Loucy (cell line): ENCODE measurements at regions not wholly inside any gene's neighbourhood (a gene's known extent, or its start where the extent isn't known, plus 50 kb on each side); places are given as distances from the start of the nearest gene placed in this dataset.

Experiments used
- H2AFZ ChIP-seq: fragments of 200-600 bp; sonication (generic); 2 replicates; pipeline ENCODE4 v1.6.0; 2016; ENCODE audit warnings: antibody characterized with exemption, mild to moderate bottlenecking, low read length, moderate library complexity
- H3F3A ChIP-seq: fragments of 200-600 bp; 2 replicates; pipeline ENCODE4 v1.6.0; 2016; ENCODE audit warnings: antibody characterized with exemption, low read depth, mild to moderate bottlenecking
- H3K27me3 ChIP-seq: fragments of 200-600 bp; sonication (generic); 2 replicates; pipeline ENCODE4 v1.6.1; 2014; ENCODE audit warnings: low read length, mild to moderate bottlenecking; ENCODE audit not compliant: insufficient read depth, poor library complexity, severe bottlenecking
- H3K36me3 ChIP-seq: fragments of 200-600 bp; sonication (generic); 2 replicates; pipeline ENCODE4 v1.6.1; 2016; ENCODE audit warnings: low read length; ENCODE audit not compliant: insufficient read depth
- H3K4me1 ChIP-seq: fragments of 200-600 bp; sonication (generic); 2 replicates; pipeline ENCODE4 v1.5.1; 2014; ENCODE audit warnings: low read length, mild to moderate bottlenecking; ENCODE audit not compliant: insufficient read depth, poor library complexity, severe bottlenecking
- H3K4me2 ChIP-seq: fragments of 200-600 bp; sonication (generic); 2 replicates; pipeline ENCODE4 v1.6.0; 2014; ENCODE audit warnings: antibody characterized with exemption, low read length, low read depth, mild to moderate bottlenecking; ENCODE audit not compliant: poor library complexity, severe bottlenecking
- H3K4me3 ChIP-seq: fragments of 200-600 bp; sonication (generic); 2 replicates; pipeline ENCODE4 v1.5.1; 2014; ENCODE audit warnings: low read length, mild to moderate bottlenecking, mixed read lengths; ENCODE audit not compliant: poor library complexity, severe bottlenecking
- H3K79me2 ChIP-seq: fragments of 200-600 bp; sonication (generic); 2 replicates; pipeline ENCODE4 v1.6.1; 2014; ENCODE audit warnings: low read length; ENCODE audit not compliant: insufficient read depth
- H3K9ac ChIP-seq: fragments of 200-600 bp; sonication (generic); 2 replicates; pipeline ENCODE4 v1.6.0; 2014; ENCODE audit warnings: mild to moderate bottlenecking, low read depth, low read length, moderate library complexity; ENCODE audit not compliant: poor library complexity, severe bottlenecking
- H3K9me2 ChIP-seq: fragments of 200-600 bp; sonication (generic); replicated peaks from 2 replicates; pipeline ENCODE4 v1.6.1; 2016; ENCODE audit warnings: low read depth, low read length, mixed read lengths
- H3K9me3 ChIP-seq: fragments of 200-600 bp; sonication (generic); 2 replicates; pipeline ENCODE4 v1.6.1; 2014; ENCODE audit warnings: mild to moderate bottlenecking, antibody characterized with exemption, low read length, low read depth; ENCODE audit not compliant: insufficient read depth
- H4K20me1 ChIP-seq: fragments of 200-600 bp; sonication (generic); 2 replicates; pipeline ENCODE4 v1.6.0; 2014; ENCODE audit warnings: antibody characterized with exemption, low read length, mild to moderate bottlenecking; ENCODE audit not compliant: insufficient read depth, poor library complexity, severe bottlenecking
- CTCF ChIP-seq: fragments of 200-600 bp; sonication (generic); conservative IDR thresholded peaks from 2 replicates; pipeline ENCODE4 v1.5.1; 2014; ENCODE audit warnings: mild to moderate bottlenecking, antibody characterized with exemption, low read length
- EZH2phosphoT487 ChIP-seq: fragments of 200-600 bp; IDR thresholded peaks from 2 replicates; pipeline ENCODE4 v1.6.1; 2018; ENCODE audit warnings: antibody characterized with exemption, mild to moderate bottlenecking, moderate library complexity, borderline replicate concordance

- Histone ChIP-seq H3K36me3 (no peaks in the 10 kb centered on the region), H3K4me3 (no peak overlapping the region), H3K27me3 (no peaks in the 10 kb centered on the region), H3F3A (no peaks in the 10 kb centered on the region), H2AFZ (peak overlapping the region; percentile 37), H3K9ac (no peak overlapping the region), H3K79me2 (no peaks in the 10 kb centered on the region), H4K20me1 (no peaks in the 10 kb centered on the region), H3K9me3 (no peaks in the 10 kb centered on the region), H3K9me2 (no peaks in the 10 kb centered on the region), H3K4me1 (no peaks in the 10 kb centered on the region), H3K4me2 (no peak overlapping the region)
- TF ChIP-seq CTCF, result peak; percentile 94
- no peak for TF ChIP-seq EZH2phosphoT487
Observed at GRCh38 chr1:110765640-110766335, 91.0 kb upstream of the KCNA3 start.

GRCh38 chr1:110763149-110763548 lies 88.4 kb upstream of the KCNA3 start:
- Histone ChIP-seq H3K4me2 (no peak overlapping the region), H2AFZ (no peak overlapping the region), H4K20me1 (no peaks in the 10 kb centered on the region), H3K27me3 (no peaks in the 10 kb centered on the region), H3K9ac (no peak overlapping the region), H3K36me3 (no peaks in the 10 kb centered on the region), H3K79me2 (no peaks in the 10 kb centered on the region), H3K9me3 (no peaks in the 10 kb centered on the region), H3K9me2 (no peaks in the 10 kb centered on the region), H3K4me3 (no peak overlapping the region), H3K4me1 (no peaks in the 10 kb centered on the region), H3F3A (no peaks in the 10 kb centered on the region)
- TF ChIP-seq CTCF (no peak), EZH2phosphoT487 (no peak)

- Histone ChIP-seq H3K9me2 (no peaks in the 10 kb centered on the region; the same call in 1 of the 2 replicates), H4K20me1 (no peaks in the 10 kb centered on the region), H3K4me2 (no peak overlapping the region), H3K9me3 (no peaks in the 10 kb centered on the region), H3K79me2 (no peaks in the 10 kb centered on the region), H3K36me3 (no peaks in the 10 kb centered on the region), H3K4me3 (no peak overlapping the region), H3K27me3 (no peaks in the 10 kb centered on the region), H2AFZ (no peak overlapping the region), H3K4me1 (no peaks in the 10 kb centered on the region), H3K9ac (no peak overlapping the region), H3F3A (no peaks in the 10 kb centered on the region)
- no peak for TF ChIP-seq CTCF
- no peak for TF ChIP-seq EZH2phosphoT487
Observed at GRCh38 chr1:110760321-110760720, 85.6 kb upstream of the KCNA3 start.
